Lower lobe of right lung (tissue), 2 donors: ENCODE measurements at regions not wholly inside any gene's neighbourhood (a gene's known extent, or its start where the extent isn't known, plus 50 kb on each side); places are given as distances from the start of the nearest gene placed in this dataset.
"Not testable (repeated sequence)": the region's sequence is repeated elsewhere in the genome, so short reads cannot be mapped to it uniquely, and the experiment has no call there.

ENCODE experiments used
- ATAC-seq, 2 donors: fragments of 200-7000 bp; cut with Tn5 transposase; one replicate each; pipeline ENCODE4 v1.9.1; 2020 to 2022; ENCODE audit warnings: mild to moderate bottlenecking in 2 of 2, moderate library complexity in 2 of 2
- DNase-seq: peaks from one replicate; pipeline ENCODE4 v3.0.0-alpha.2; 2020
- H3K27ac ChIP-seq: fragments of 200-600 bp; one replicate; pipeline ENCODE4 v1.8.0; 2022
- H3K27me3 ChIP-seq: fragments of 200-600 bp; one replicate; pipeline ENCODE4 v1.8.0; 2022; ENCODE audit warnings: low read depth
- H3K36me3 ChIP-seq: fragments of 200-600 bp; one replicate; pipeline ENCODE4 v1.8.0; 2022; ENCODE audit warnings: mild to moderate bottlenecking
- H3K4me1 ChIP-seq: fragments of 200-600 bp; one replicate; pipeline ENCODE4 v1.8.0; 2022
- H3K4me3 ChIP-seq: fragments of 200-600 bp; one replicate; pipeline ENCODE4 v1.8.0; 2022; ENCODE audit warnings: mild to moderate bottlenecking
- H3K9me3 ChIP-seq: fragments of 200-600 bp; one replicate; pipeline ENCODE4 v1.8.0; 2022
- CTCF ChIP-seq: fragments of 200-600 bp; IDR thresholded peaks from one replicate; pipeline ENCODE4 v1.8.0; 2022; ENCODE audit warnings: antibody characterized with exemption, mild to moderate bottlenecking
- intact Hi-C: fragments of 100-400 bp; cut with DNase I; formaldehyde crosslinking; loops from one replicate; pipeline ENCODE4 v1.11.0; 2022
- donor health status: DM: no; HTN: yes; CAD: no; lungs with severe emphysema.

DNA sequence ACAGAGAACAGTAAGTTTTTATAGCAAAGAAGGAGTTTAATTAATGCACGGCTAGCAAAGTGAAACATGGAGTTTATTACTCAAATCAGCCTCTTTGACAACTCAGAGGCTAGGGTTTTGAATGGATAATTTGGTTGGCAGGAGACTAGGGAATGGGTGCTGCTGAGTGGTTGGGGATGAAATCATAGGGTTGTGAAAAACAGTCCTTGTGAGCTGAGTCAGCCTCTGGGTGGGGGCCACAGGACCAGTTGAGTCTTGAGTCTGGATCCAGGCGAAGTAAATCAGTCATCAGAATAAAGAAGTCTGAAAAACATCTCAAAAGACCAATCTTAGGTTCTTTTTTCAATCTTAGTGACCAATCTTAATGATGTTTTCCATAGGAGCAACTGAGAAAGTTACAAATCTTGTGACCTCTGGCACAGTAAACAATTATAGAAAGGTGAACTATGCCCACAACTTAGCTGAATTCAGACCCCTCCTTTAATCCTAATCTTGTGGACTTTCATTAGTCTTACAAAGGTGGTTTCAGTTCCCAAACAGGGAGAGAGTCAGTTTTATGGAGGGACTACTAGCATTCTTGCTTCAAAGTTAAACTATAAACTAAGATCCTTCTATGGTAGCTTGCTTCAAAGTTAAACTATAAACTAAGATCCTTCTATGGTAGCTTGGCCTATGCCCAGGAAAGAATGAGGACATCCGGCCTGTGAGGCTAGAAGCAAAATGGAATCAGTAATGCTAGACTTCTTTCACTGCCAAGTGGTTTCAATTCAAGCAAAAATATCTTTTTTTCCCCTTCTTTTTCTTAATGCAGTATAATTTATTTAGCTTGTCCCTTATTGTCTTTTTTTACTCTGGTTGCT, 84.5 kb downstream of the AASDHPPT start:
- H3K9me3 ChIP-seq, result peaks cover 3% of the 10 kb centered on the region
- H3K27ac ChIP-seq, result no peak overlapping the region
- no peak for ATAC-seq
- DNase-seq, result no peak
- H3K4me1 ChIP-seq, result no peaks in the 10 kb centered on the region
- intact Hi-C loops, result no loop called here
- TF ChIP-seq CTCF, result no peak
- H3K36me3 ChIP-seq, result no peaks in the 10 kb centered on the region
- no peak overlapping the region for H3K4me3 ChIP-seq
- H3K27me3 ChIP-seq, result no peaks in the 10 kb centered on the region

- H3K4me1 ChIP-seq, result no peaks in the 10 kb centered on the region
- intact Hi-C loops, result no loop called here
- H3K4me3 ChIP-seq, result no peak overlapping the region
- peaks cover 12% of the 10 kb centered on the region for H3K9me3 ChIP-seq
- no peak overlapping the region for H3K27ac ChIP-seq
- H3K36me3 ChIP-seq, result no peaks in the 10 kb centered on the region
- no peak for ATAC-seq
- no peak for TF ChIP-seq CTCF
- DNase-seq, result no peak
- no peaks in the 10 kb centered on the region for H3K27me3 ChIP-seq
Observed at GRCh38 chr11:106167085-106167484, 89.6 kb downstream of the AASDHPPT start.

DNA sequence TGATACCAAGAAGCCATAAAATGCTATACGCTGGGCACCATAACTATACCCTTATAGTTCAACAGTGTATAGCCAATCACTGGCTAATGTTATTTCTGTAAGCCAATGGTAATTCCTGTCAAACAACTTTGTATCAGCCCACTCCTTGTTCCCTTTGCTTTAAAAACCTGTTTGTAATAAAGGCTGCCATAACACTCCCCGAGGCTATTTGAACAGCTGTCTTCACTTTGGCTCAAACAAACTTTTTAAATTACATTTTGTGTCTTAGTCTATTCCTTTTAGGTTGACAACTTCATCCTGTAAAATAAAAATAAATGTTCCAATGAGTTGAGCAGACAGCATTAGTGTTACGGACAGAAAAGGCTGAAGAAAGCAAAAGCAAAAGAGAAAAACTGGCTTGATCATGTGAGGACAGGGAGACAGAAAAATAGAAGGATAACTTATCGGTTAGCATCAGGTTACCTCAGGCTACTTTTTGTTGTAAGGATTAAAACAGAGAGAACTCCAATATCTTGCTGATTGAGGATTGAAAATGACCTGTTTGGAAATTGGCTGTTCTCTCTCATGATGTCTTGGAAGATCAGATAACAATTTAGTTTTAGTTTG, 95.0 kb downstream of the AASDHPPT start:
- Histone ChIP-seq H3K27ac (no peak overlapping the region), H3K36me3 (no peaks in the 10 kb centered on the region), H3K4me3 (no peak overlapping the region), H3K27me3 (no peaks in the 10 kb centered on the region), H3K4me1 (no peaks in the 10 kb centered on the region), H3K9me3 (peaks cover 4% of the 10 kb centered on the region)
- no peak for ATAC-seq
- DNase-seq, result no peak
- intact Hi-C loops, result no loop called here
- no peak for TF ChIP-seq CTCF

DNA sequence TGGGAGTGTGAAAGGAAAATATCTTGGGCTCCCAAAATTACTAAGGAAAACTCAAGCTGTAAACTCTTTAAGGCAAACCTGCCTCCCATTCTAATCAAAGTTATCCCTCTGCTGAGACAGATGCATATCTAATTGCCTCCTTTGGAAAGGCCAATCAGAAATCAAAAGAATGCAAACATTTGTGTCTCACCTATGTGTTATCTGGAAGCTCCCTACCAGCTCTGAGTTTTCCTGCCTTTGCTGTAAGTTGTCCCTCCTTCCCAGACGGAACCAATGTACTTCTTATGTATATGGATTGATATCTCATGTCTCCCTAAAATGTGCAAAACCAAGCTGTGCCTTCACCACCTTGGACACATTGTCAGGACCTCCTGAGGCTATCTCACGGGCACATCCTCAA, 95.8 kb downstream of the AASDHPPT start:
- no peak for DNase-seq
- Histone ChIP-seq H3K4me3 (no peak overlapping the region), H3K27ac (no peak overlapping the region), H3K36me3 (no peaks in the 10 kb centered on the region), H3K27me3 (no peaks in the 10 kb centered on the region), H3K4me1 (no peaks in the 10 kb centered on the region), H3K9me3 (no peaks in the 10 kb centered on the region)
- intact Hi-C loops, result no loop called here
- no peak for TF ChIP-seq CTCF
- ATAC-seq, result no peak

DNA sequence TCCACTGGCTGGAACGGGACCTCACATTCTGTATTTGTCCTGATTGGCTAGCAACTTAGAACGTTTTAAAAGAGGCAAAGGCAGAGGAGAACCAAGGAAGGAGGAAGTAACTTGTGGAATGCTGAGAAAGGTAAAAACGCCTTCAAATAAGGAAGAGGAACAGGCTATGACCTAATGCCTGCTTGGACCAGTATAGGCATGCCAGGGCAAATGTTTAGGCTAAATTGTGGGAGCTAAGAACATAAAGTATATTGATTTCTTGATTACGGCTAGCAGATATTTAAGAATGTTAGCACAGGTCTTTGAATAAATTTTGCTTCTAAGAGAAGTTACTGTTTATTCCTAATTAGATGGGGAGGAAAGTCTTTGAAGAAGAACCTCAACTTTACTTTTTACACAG, 96.5 kb downstream of the AASDHPPT start:
- H3K4me1 ChIP-seq, H3K27ac ChIP-seq, intact Hi-C loops, H3K36me3 ChIP-seq, H3K27me3 ChIP-seq, H3K4me3 ChIP-seq, DNase-seq, ATAC-seq, H3K9me3 ChIP-seq: not testable (repeated sequence)

- H3K36me3 ChIP-seq, result no peaks in the 10 kb centered on the region
- no peaks in the 10 kb centered on the region for H3K9me3 ChIP-seq
- H3K4me3 ChIP-seq, result no peak overlapping the region
- ATAC-seq (no peak), DNase-seq (no peak)
- no peak overlapping the region for H3K27ac ChIP-seq
- no peaks in the 10 kb centered on the region for H3K27me3 ChIP-seq
- intact Hi-C loops, result no loop called here
- TF ChIP-seq CTCF, result no peak
- H3K4me1 ChIP-seq, result no peaks in the 10 kb centered on the region
Observed at GRCh38 chr11:106176817-106177216, 99.4 kb downstream of the AASDHPPT start.
